ENCODE measurements at regions not wholly inside any gene's neighbourhood (a gene's known extent, or its start where the extent isn't known, plus 50 kb on each side); places are given as distances from the start of the nearest gene placed in this dataset.

GRCh38 chr12:62136496-62136895, 123.7 kb upstream of the USP15 start:
- Histone ChIP-seq H3K9me3 (ENCODE audit: severe bottlenecking) (no peaks in the 10 kb centered on the region), H3K27me3 (ENCODE audit: insufficient read depth, low read depth, severe bottlenecking) (no peaks in the 10 kb centered on the region), H3K36me3 (no peaks in the 10 kb centered on the region), H3K4me3 (ENCODE audit: low read depth, low read length) (no peak overlapping the region), H3K27ac (no peak overlapping the region)
- no peak for TF ChIP-seq CTCF (IDR thresholded peaks at IDR 0.05; ENCODE audit: low read depth, low read length)
- DNase-seq = no peak

- Histone ChIP-seq H3K27me3 (ENCODE audit: insufficient read depth, low read depth, severe bottlenecking) (no peaks in the 10 kb centered on the region), H3K9me3 (ENCODE audit: severe bottlenecking) (no peaks in the 10 kb centered on the region), H3K36me3 (no peaks in the 10 kb centered on the region), H3K27ac (no peak overlapping the region), H3K4me3 (ENCODE audit: low read depth, low read length) (no peak overlapping the region)
- no peak for TF ChIP-seq CTCF (IDR thresholded peaks at IDR 0.05; ENCODE audit: low read depth, low read length)
- DNase-seq = no peak
Observed at GRCh38 chr12:62138527-62138926, 121.7 kb upstream of the USP15 start.

GRCh38 chr12:62146318-62146717, 113.9 kb upstream of the USP15 start:
- no peak for TF ChIP-seq CTCF (IDR thresholded peaks at IDR 0.05; ENCODE audit: low read depth, low read length)
- no peaks in the 10 kb centered on the region for H3K9me3 ChIP-seq (ENCODE audit: severe bottlenecking)
- H3K4me3 ChIP-seq (ENCODE audit: low read depth, low read length) = no peak overlapping the region
- H3K27ac ChIP-seq = no peak overlapping the region
- no peaks in the 10 kb centered on the region for H3K27me3 ChIP-seq (ENCODE audit: insufficient read depth, low read depth, severe bottlenecking)
- DNase-seq = no peak
- H3K36me3 ChIP-seq = no peaks in the 10 kb centered on the region

GRCh38 chr12:62158013-62158412, 102.2 kb upstream of the USP15 start:
- Histone ChIP-seq H3K9me3 (ENCODE audit: severe bottlenecking) (no peaks in the 10 kb centered on the region), H3K27me3 (ENCODE audit: insufficient read depth, low read depth, severe bottlenecking) (no peaks in the 10 kb centered on the region), H3K36me3 (no peaks in the 10 kb centered on the region), H3K27ac (no peak overlapping the region), H3K4me3 (ENCODE audit: low read depth, low read length) (no peak overlapping the region)
- DNase-seq = no peak
- TF ChIP-seq CTCF (IDR thresholded peaks at IDR 0.05; ENCODE audit: low read depth, low read length) = no peak

- no peak overlapping the region for H3K4me3 ChIP-seq (ENCODE audit: low read depth, low read length)
- H3K9me3 ChIP-seq (ENCODE audit: severe bottlenecking) = no peaks in the 10 kb centered on the region
- H3K27ac ChIP-seq = no peak overlapping the region
- H3K36me3 ChIP-seq = no peaks in the 10 kb centered on the region
- no peaks in the 10 kb centered on the region for H3K27me3 ChIP-seq (ENCODE audit: insufficient read depth, low read depth, severe bottlenecking)
- DNase-seq = no peak
- no peak for TF ChIP-seq CTCF (IDR thresholded peaks at IDR 0.05; ENCODE audit: low read depth, low read length)
Observed at GRCh38 chr12:62158461-62159360, 101.5 kb upstream of the USP15 start.

GRCh38 chr12:62162214-62162613, 98.0 kb upstream of the USP15 start:
- no peak overlapping the region for H3K27ac ChIP-seq
- no peak overlapping the region for H3K4me3 ChIP-seq (ENCODE audit: low read depth, low read length)
- no peaks in the 10 kb centered on the region for H3K27me3 ChIP-seq (ENCODE audit: insufficient read depth, low read depth, severe bottlenecking)
- H3K36me3 ChIP-seq = no peaks in the 10 kb centered on the region
- no peak for TF ChIP-seq CTCF (IDR thresholded peaks at IDR 0.05; ENCODE audit: low read depth, low read length)
- DNase-seq = no peak
- no peaks in the 10 kb centered on the region for H3K9me3 ChIP-seq (ENCODE audit: severe bottlenecking)

Measured in WERI-Rb-1 (cell line).